HepG2 (cell line): ENCODE measurements at regions not wholly inside any gene's neighbourhood (a gene's known extent, or its start where the extent isn't known, plus 50 kb on each side); places are given as distances from the start of the nearest gene placed in this dataset.

ENCODE experiments used
- CTCF ChIP-seq: sonication (generic); formaldehyde crosslinking; IDR thresholded peaks from 2 replicates; pipeline ENCODE4 v1.5.0; 2020; ENCODE audit warnings: mild to moderate bottlenecking, missing genetic modification reagents, moderate library complexity
- ELF4 ChIP-seq: sonication (generic); formaldehyde crosslinking; IDR thresholded peaks from 2 replicates; pipeline ENCODE4 v1.5.0; 2020; ENCODE audit warnings: missing genetic modification reagents, mild to moderate bottlenecking, moderate library complexity, borderline replicate concordance
- HMG20A ChIP-seq: IDR thresholded peaks from 2 replicates; pipeline ENCODE4 v1.6.1; 2016; ENCODE audit warnings: borderline replicate concordance
- HMGXB3 ChIP-seq: sonication (generic); formaldehyde crosslinking; IDR thresholded peaks from 2 replicates; pipeline ENCODE4 v1.4.0; 2020; ENCODE audit warnings: missing genetic modification reagents, borderline replicate concordance
- MAZ ChIP-seq, 2 experiments: sonication (generic) in 1 of 2; formaldehyde crosslinking in 1 of 2; IDR thresholded peaks; 2 replicates each; pipeline versions ENCODE4 v1.5.0 to v1.6.1; 2012 to 2020; ENCODE audit warnings: low read depth in 2 of 2, mild to moderate bottlenecking in 2 of 2, borderline replicate concordance in 1 of 2, improper control_type of control experiment in 1 of 2, low read length in 1 of 2, missing genetic modification reagents in 1 of 2, moderate library complexity in 1 of 2
- PAF1 ChIP-seq: IDR thresholded peaks from 2 replicates; pipeline ENCODE4 v1.6.1; 2016; ENCODE audit warnings: missing genetic modification reagents, missing compliant biosample characterization
- REST ChIP-seq, 2 experiments: IDR thresholded peaks; 2 replicates each; pipeline ENCODE4 v1.6.1; 2011 to 2012; ENCODE audit warnings: low read length in 2 of 2, borderline replicate concordance in 1 of 2, low read depth in 1 of 2, mild to moderate bottlenecking in 1 of 2, moderate library complexity in 1 of 2
- YY1 ChIP-seq: IDR thresholded peaks from 2 replicates; pipeline ENCODE4 v1.6.1; 2011; ENCODE audit warnings: low read length, low read depth, moderate library complexity, mild to moderate bottlenecking; ENCODE audit not compliant: insufficient read depth, insufficient replicate concordance
- ZC3H4 ChIP-seq: sonication (generic); formaldehyde crosslinking; IDR thresholded peaks from 2 replicates; pipeline ENCODE4 v1.4.0; 2020; ENCODE audit warnings: missing genetic modification reagents, borderline replicate concordance
- ZKSCAN1 ChIP-seq: fragments of 150-350 bp; IDR thresholded peaks from 2 replicates; pipeline ENCODE4 v1.6.1; 2014; ENCODE audit warnings: low read length
- ZNF12 ChIP-seq: sonication (generic); formaldehyde crosslinking; IDR thresholded peaks from 2 replicates; pipeline ENCODE4 v1.5.0; 2020; ENCODE audit warnings: missing genetic modification reagents
- ZNF24 ChIP-seq: fragments of 450-650 bp; IDR thresholded peaks from 2 replicates; pipeline ENCODE4 v1.6.1; 2017; ENCODE audit warnings: antibody characterized with exemption, mild to moderate bottlenecking
- ZNF468 ChIP-seq: sonication (generic); formaldehyde crosslinking; IDR thresholded peaks from 2 replicates; pipeline ENCODE4 v1.8.0; 2022; ENCODE audit warnings: mild to moderate bottlenecking, moderate library complexity, missing genetic modification reagents

GRCh38 chr21:27277110-27277509 is 310.2 kb upstream of the ADAMTS5 start:
- no peak for TF ChIP-seq REST (IDR thresholded peaks at IDR 0.05; ENCODE audit: borderline replicate concordance in 1 of 2, low read depth in 1 of 2, low read length in 2 of 2)
- TF ChIP-seq HMG20A, result no peak
- no peak for TF ChIP-seq CTCF
- no peak for TF ChIP-seq ZKSCAN1
- no peak for TF ChIP-seq YY1
- TF ChIP-seq HMGXB3, result no peak
- TF ChIP-seq ELF4 (CRISPR knock-in tag), result no peak
- TF ChIP-seq PAF1 (CRISPR knock-in tag), result no peak
- TF ChIP-seq ZNF24, result no peak
- TF ChIP-seq ZNF12 (CRISPR knock-in tag), result no peak
- TF ChIP-seq MAZ (IDR thresholded peaks at IDR 0.05; ENCODE audit: borderline replicate concordance, low read depth, low read length), result no peak
- TF ChIP-seq MAZ (CRISPR knock-in tag; IDR thresholded peaks at IDR 0.05; ENCODE audit: low read depth), result no peak
- no peak for TF ChIP-seq ZNF468 (CRISPR knock-in tag)
- no peak for TF ChIP-seq ZC3H4 (CRISPR knock-in tag)
